SK-N-SH treated with all-trans-retinoic acid at 6 μM for 48 hours (cell line): ENCODE measurements at regions not wholly inside any gene's neighbourhood (a gene's known extent, or its start where the extent isn't known, plus 50 kb on each side); places are given as distances from the start of the nearest gene placed in this dataset.

Experiments used
- POU6F1 ChIP-seq: fragments of 250-450 bp; sonication (Bioruptor Pico); IDR thresholded peaks from 2 replicates; pipeline ENCODE4 v1.8.0; 2021; ENCODE audit warnings: low read depth, mild to moderate bottlenecking, moderate library complexity, borderline replicate concordance
- PPARA ChIP-seq: fragments of 250-450 bp; sonication (Bioruptor Pico); IDR thresholded peaks from 2 replicates; pipeline ENCODE4 v1.5.0; 2020; ENCODE audit warnings: mild to moderate bottlenecking, borderline replicate concordance
- RARB ChIP-seq: fragments of 250-450 bp; sonication (Bioruptor Pico); IDR thresholded peaks from 2 replicates; pipeline ENCODE4 v1.8.0; 2021; ENCODE audit warnings: mild to moderate bottlenecking, moderate library complexity
- ZFP30 ChIP-seq: fragments of 450-650 bp; formaldehyde crosslinking; IDR thresholded peaks from 2 replicates; pipeline ENCODE4 v1.5.0; 2022; ENCODE audit warnings: mild to moderate bottlenecking, moderate library complexity
- ZNF70 ChIP-seq: fragments of 450-650 bp; formaldehyde crosslinking; IDR thresholded peaks from 2 replicates; pipeline ENCODE4 v1.5.0; 2020; ENCODE audit warnings: mild to moderate bottlenecking, moderate library complexity

GRCh38 chr5:159734366-159734765 is 181.9 kb upstream of the ADRA1B start:
- no peak for TF ChIP-seq POU6F1
- no peak for TF ChIP-seq ZFP30 (CRISPR knock-in tag)
- no peak for TF ChIP-seq ZNF70 (CRISPR knock-in tag)
- TF ChIP-seq RARB (CRISPR knock-in tag), result no peak
- no peak for TF ChIP-seq PPARA (CRISPR knock-in tag)
